ENCODE measurements at regions not wholly inside any gene's neighbourhood (a gene's known extent, or its start where the extent isn't known, plus 50 kb on each side); places are given as distances from the start of the nearest gene placed in this dataset.

GRCh38 chr6:11920566-11920965, 91.5 kb upstream of the HIVEP1 start:
- H3K27ac ChIP-seq (ENCODE audit: low read depth, low read length): peak overlapping the region; percentile 82
- no peaks in the 10 kb centered on the region for H3K9me3 ChIP-seq (ENCODE audit: low read depth, low read length)
- DNase-seq (ENCODE audit: insufficient read length, low spot score, missing footprints): no peak
- H2AFZ ChIP-seq (ENCODE audit: low read length): no peak overlapping the region
- no peak overlapping the region for H3K4me2 ChIP-seq (ENCODE audit: insufficient read depth, low read length)
- no peaks in the 10 kb centered on the region for H3K27me3 ChIP-seq (ENCODE audit: insufficient read depth, low read length)
- peaks cover 31% of the 10 kb centered on the region for H3K4me1 ChIP-seq (ENCODE audit: insufficient read depth, low read length)
- no peak overlapping the region for H3K4me3 ChIP-seq (ENCODE audit: insufficient read depth, low read length)
- no peaks in the 10 kb centered on the region for H3K79me2 ChIP-seq (ENCODE audit: insufficient read depth, low read length)
- H3K36me3 ChIP-seq (ENCODE audit: insufficient read depth, low read length): no peaks in the 10 kb centered on the region
- no peak for TF ChIP-seq CTCF (IDR thresholded peaks at IDR 0.05; ENCODE audit: extremely low read depth, low read depth, low read length)
- no peaks in the 10 kb centered on the region for H4K20me1 ChIP-seq (ENCODE audit: insufficient read depth, low read length)

DNA sequence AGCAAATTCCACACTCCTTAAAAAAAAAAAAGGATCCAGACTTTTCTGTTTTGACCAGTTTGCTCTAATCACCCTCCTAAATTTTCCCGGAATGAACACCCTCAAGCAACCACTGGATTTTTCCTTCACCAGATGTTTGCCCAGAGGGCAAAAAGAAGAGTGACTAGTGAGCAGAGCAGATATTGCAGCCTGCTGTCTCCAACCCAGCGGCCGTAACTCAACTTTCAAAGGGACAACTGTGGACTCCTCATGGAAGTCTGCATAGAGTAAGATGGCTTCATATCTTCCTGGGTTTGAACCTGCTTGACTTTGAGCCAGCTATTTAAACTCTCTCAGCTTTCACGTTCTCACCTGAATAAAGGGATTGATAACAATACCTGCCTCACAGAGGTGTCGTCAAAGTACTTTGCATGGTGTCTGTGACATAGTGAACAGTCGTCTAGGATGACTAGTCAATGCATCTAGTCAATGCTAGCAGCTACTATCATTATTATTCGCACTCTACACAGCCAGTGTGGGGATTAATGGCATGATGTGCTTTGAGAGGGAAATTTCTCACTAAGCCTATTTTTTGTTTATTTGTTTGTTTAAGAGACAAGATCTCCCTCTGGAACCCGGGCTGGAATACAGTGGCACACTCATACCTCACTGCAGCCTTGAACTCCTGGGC, 92.2 kb upstream of the HIVEP1 start:
- peaks cover 31% of the 10 kb centered on the region for H3K4me1 ChIP-seq (ENCODE audit: insufficient read depth, low read length)
- H4K20me1 ChIP-seq (ENCODE audit: insufficient read depth, low read length): no peaks in the 10 kb centered on the region
- H3K4me2 ChIP-seq (ENCODE audit: insufficient read depth, low read length): no peak overlapping the region
- H3K9me3 ChIP-seq (ENCODE audit: low read depth, low read length): no peaks in the 10 kb centered on the region
- no peak overlapping the region for H2AFZ ChIP-seq (ENCODE audit: low read length)
- H3K79me2 ChIP-seq (ENCODE audit: insufficient read depth, low read length): no peaks in the 10 kb centered on the region
- DNase-seq (ENCODE audit: insufficient read length, low spot score, missing footprints): no peak
- no peaks in the 10 kb centered on the region for H3K36me3 ChIP-seq (ENCODE audit: insufficient read depth, low read length)
- H3K27me3 ChIP-seq (ENCODE audit: insufficient read depth, low read length): no peaks in the 10 kb centered on the region
- H3K4me3 ChIP-seq (ENCODE audit: insufficient read depth, low read length): no peak overlapping the region
- no peak for TF ChIP-seq CTCF (IDR thresholded peaks at IDR 0.05; ENCODE audit: extremely low read depth, low read depth, low read length)
- H3K27ac ChIP-seq (ENCODE audit: low read depth, low read length): peak overlapping the region; percentile 82

DNA sequence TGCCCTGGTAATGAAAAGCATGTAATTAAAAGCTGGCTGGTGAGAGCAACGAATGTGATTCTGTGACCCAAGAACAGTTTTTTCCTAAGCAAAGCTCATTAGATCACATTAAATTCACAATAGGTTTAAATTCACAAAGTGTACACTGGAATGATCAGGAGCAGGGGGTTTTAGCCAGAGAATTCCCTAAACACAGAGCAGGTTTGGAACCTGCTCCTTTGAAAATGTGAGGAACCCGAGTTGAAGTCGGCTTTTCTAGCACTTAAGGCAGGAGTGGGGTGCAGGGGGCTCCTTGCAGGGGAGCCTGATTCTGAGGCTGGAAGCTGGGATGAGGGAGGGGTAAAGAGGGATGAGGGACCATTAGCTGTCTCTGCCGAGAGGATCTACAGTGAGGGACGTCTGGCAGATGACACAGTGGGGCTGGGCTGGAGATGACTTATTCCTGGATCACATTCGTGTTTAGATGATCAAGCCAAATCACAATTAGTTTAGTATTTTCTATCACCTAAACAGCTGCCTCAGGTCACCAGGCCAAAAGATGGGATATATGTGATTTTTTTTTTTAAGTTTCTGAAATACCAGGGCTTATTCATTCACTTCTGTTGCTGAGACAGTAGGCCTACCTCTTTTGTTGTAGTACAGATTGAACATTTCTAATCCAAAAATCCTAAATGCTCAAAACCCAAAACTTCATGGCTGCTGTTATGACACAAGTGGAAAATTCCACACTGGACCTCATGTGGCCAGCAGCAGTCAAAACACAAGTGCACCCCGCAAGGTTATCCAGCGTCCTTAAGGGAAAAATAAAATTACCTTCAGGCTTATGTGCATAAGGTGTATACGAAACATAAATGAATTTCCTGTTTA, 93.1 kb upstream of the HIVEP1 start:
- H3K4me1 ChIP-seq (ENCODE audit: insufficient read depth, low read length): peaks cover 31% of the 10 kb centered on the region
- H3K4me3 ChIP-seq (ENCODE audit: insufficient read depth, low read length): no peak overlapping the region
- no peaks in the 10 kb centered on the region for H3K36me3 ChIP-seq (ENCODE audit: insufficient read depth, low read length)
- TF ChIP-seq CTCF (IDR thresholded peaks at IDR 0.05; ENCODE audit: extremely low read depth, low read depth, low read length): no peak
- peak overlapping the region; percentile 40 for H3K4me2 ChIP-seq (ENCODE audit: insufficient read depth, low read length)
- no peaks in the 10 kb centered on the region for H3K27me3 ChIP-seq (ENCODE audit: insufficient read depth, low read length)
- no peaks in the 10 kb centered on the region for H3K79me2 ChIP-seq (ENCODE audit: insufficient read depth, low read length)
- H3K27ac ChIP-seq (ENCODE audit: low read depth, low read length): peak overlapping the region; percentile 71
- H4K20me1 ChIP-seq (ENCODE audit: insufficient read depth, low read length): no peaks in the 10 kb centered on the region
- DNase-seq (ENCODE audit: insufficient read length, low spot score, missing footprints): no peak
- no peaks in the 10 kb centered on the region for H3K9me3 ChIP-seq (ENCODE audit: low read depth, low read length)
- H2AFZ ChIP-seq (ENCODE audit: low read length): peak overlapping the region; percentile 38
